ENCODE measurements at regions not wholly inside any gene's neighbourhood (a gene's known extent, or its start where the extent isn't known, plus 50 kb on each side); places are given as distances from the start of the nearest gene placed in this dataset.

- no peak for TF ChIP-seq CTCF (IDR thresholded peaks at IDR 0.05; ENCODE audit: low read depth, low read length)
- Histone ChIP-seq H3K4me1 (ENCODE audit: low read depth) (no peaks in the 10 kb centered on the region), H3K27ac (no peak overlapping the region), H3K36me3 (no peaks in the 10 kb centered on the region), H3K4me3 (no peak overlapping the region), H3K27me3 (peaks cover 23% of the 10 kb centered on the region), H3K9me3 (ENCODE audit: low read depth) (no peaks in the 10 kb centered on the region)
- no peak for DNase-seq (ENCODE audit: low read depth in 1 of 2, low spot score in 1 of 2)
These were observed 75.3 kb downstream of the INHBB start for GRCh38 chr2:120421126-120421829.

DNA sequence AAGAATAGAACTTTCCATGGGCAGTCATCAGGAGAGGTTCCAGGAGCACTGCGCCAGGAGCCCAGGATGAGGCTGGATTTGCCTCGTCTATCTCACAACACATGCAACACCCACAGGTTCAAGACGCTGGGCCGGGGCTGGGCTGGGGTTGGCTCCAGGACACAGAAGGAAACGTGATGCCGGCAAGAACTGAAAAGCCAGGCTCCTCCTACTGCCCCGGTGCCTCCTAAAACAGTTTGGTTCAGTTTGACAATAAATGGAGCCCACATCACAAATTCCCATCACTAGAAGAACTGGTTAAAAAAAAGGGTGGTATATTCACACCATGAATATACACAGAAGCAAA lies 75.9 kb downstream of the INHBB start:
- H3K27ac ChIP-seq: no peak overlapping the region
- H3K4me3 ChIP-seq: no peak overlapping the region
- H3K36me3 ChIP-seq: no peaks in the 10 kb centered on the region
- TF ChIP-seq CTCF (IDR thresholded peaks at IDR 0.05; ENCODE audit: low read depth, low read length): no peak
- no peak for DNase-seq (ENCODE audit: low read depth in 1 of 2, low spot score in 1 of 2)
- no peaks in the 10 kb centered on the region for H3K9me3 ChIP-seq (ENCODE audit: low read depth)
- H3K27me3 ChIP-seq: peaks cover 21% of the 10 kb centered on the region
- H3K4me1 ChIP-seq (ENCODE audit: low read depth): no peaks in the 10 kb centered on the region

- H3K27ac ChIP-seq: no peak overlapping the region
- no peaks in the 10 kb centered on the region for H3K36me3 ChIP-seq
- H3K4me3 ChIP-seq: no peak overlapping the region
- DNase-seq (ENCODE audit: low read depth in 1 of 2, low spot score in 1 of 2): no peak
- TF ChIP-seq CTCF (IDR thresholded peaks at IDR 0.05; ENCODE audit: low read depth, low read length): no peak
- H3K27me3 ChIP-seq: peaks cover 21% of the 10 kb centered on the region
- no peaks in the 10 kb centered on the region for H3K9me3 ChIP-seq (ENCODE audit: low read depth)
- no peaks in the 10 kb centered on the region for H3K4me1 ChIP-seq (ENCODE audit: low read depth)
These were observed 76.7 kb downstream of the INHBB start for GRCh38 chr2:120422465-120423160.

DNA sequence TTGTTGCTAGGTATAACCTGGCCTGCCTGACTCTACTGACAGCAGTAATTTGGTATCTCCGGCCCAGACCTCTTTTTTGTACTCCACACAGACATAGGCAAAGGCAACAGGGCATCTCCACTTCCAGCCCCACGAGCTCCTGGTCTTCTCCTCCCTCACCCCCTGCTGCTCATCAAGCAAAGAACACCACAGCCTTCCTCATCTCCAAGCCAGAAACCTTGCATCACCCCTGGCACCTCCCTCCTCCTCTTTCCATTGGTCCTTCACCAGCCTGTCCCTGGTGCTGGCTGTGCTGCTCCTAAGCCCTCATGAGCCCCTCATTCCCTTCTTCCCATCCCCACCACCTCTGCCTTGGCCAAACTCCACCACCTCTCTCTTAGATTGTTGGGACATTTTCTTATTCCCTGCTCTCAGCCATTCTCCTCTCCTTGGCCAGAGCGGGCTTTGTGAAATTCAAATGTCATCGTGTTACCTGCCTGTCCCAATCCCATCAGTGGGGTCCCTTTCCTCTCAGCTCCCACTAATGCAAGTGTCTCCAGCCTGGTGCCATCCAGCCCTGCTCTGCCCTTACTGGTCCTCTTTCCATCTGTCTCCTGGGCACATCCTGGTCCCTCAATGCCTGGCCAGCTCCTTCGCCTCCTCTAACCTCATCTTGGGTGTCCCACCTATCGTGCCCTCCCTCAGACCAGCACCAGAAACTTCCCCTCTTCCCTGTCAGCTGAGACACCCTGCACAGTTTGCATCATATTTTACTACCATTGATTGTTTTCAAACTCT lies 77.4 kb downstream of the INHBB start:
- peaks cover 21% of the 10 kb centered on the region for H3K27me3 ChIP-seq
- DNase-seq (ENCODE audit: low read depth in 1 of 2, low spot score in 1 of 2): peak in 1 of 2 donors; percentile 34
- H3K27ac ChIP-seq: no peak overlapping the region
- no peak for TF ChIP-seq CTCF (IDR thresholded peaks at IDR 0.05; ENCODE audit: low read depth, low read length)
- no peak overlapping the region for H3K4me3 ChIP-seq
- no peaks in the 10 kb centered on the region for H3K4me1 ChIP-seq (ENCODE audit: low read depth)
- H3K36me3 ChIP-seq: no peaks in the 10 kb centered on the region
- H3K9me3 ChIP-seq (ENCODE audit: low read depth): no peaks in the 10 kb centered on the region

GRCh38 chr2:120424274-120424796 lies 78.4 kb downstream of the INHBB start:
- Histone ChIP-seq H3K27me3 (peaks cover 23% of the 10 kb centered on the region), H3K4me3 (no peak overlapping the region), H3K27ac (no peak overlapping the region), H3K9me3 (ENCODE audit: low read depth) (no peaks in the 10 kb centered on the region), H3K4me1 (ENCODE audit: low read depth) (no peaks in the 10 kb centered on the region), H3K36me3 (no peaks in the 10 kb centered on the region)
- no peak for TF ChIP-seq CTCF (IDR thresholded peaks at IDR 0.05; ENCODE audit: low read depth, low read length)
- no peak for DNase-seq (ENCODE audit: low read depth in 1 of 2, low spot score in 1 of 2)

Measured in cardiac muscle cell (in vitro differentiated cells and primary cell).